CD4-positive, alpha-beta T cell treated with Interleukin-12 subunit alpha and Interleukin-12 subunit beta, for 1 hour (primary cell): ENCODE measurements at regions not wholly inside any gene's neighbourhood (a gene's known extent, or its start where the extent isn't known, plus 50 kb on each side); places are given as distances from the start of the nearest gene placed in this dataset.

Experiments used
- DNase-seq: peaks from one replicate; pipeline ENCODE4 v3.0.0-alpha.2; 2020

DNA sequence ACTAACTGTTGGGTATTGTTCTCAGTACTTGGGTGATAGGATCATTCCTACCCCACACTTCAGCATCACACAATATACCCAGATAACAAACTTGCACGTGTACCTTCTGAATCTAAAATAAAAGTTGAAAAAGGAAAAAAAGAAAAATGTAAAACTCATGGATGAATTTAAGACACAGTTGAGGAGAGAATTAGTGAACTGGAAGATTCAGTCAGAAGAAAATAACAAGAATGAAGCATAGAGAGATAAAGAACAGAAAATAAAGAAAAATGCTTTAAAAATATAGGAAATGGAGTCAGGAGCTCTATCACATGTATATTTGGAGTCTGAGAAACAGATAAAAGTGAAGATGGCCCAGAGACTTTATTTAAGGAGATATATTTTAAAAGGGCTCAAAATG lies 90.4 kb upstream of the SALL3 start:
- no peak for DNase-seq

DNA sequence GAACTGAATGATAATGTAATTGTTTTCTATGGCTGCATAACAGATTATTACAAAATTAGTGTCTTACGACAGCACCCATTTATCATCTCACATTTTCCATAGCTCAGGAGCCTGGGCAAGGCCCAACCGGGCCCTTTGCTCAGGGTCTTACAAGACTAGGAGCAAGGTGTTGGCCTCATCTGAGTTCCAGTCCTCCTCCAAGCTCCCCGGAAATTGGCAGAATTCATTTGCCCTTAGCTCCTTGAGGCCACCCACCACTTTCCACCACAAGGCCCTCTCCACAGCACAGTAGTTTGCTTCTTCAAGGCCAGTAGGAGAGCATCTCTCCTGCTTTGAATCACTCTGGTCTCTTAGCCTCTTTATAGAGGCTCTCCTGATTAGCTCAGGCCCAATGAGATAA lies 89.2 kb upstream of the SALL3 start:
- DNase-seq: no peak

DNA sequence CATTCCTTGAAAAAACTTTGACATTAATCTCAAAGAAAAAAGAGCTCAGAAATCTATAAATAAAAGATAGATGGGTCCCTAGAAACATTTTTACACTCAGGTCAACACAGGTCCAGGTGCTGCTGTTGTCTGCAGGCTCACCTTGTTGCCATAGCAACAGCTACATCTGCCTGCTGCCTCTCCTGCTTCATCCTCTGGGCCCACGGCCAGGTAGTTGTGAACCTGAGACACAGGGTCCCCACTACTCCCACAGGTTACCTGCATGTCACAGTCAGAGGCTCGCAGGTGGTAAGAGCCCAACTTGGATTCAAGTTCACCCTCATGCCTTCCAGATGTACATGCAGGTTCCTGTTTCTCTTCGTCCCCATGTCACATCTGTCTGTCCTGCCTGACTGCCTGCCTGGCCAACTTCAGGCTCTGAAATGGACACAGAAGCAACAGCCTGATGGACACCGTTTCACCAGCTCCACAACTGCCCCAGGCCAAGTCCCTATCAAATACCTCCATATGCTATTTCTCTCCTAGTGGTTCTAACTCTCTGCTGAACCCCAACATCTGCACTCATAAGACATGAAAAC lies 88.3 kb upstream of the SALL3 start:
- no peak for DNase-seq

DNA sequence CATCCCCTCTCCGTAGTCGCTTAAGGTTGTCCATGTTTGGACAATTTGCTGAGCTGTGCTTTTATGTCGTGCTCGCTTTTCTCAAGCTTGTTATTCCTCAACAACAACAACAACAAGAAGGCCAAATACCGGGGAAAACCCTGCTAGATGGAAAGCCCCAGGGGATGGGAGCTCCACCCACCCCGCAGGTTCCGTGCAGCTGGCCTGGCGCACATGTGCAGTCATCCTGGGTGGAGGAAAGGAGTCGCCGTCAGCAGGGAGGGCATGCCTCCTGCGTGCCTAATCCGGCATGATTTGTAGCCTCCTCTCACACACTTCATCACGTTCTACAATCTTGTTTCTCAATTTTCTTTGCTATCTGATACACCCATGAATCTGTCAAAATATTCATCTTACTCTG lies 87.4 kb upstream of the SALL3 start:
- no peak for DNase-seq

DNA sequence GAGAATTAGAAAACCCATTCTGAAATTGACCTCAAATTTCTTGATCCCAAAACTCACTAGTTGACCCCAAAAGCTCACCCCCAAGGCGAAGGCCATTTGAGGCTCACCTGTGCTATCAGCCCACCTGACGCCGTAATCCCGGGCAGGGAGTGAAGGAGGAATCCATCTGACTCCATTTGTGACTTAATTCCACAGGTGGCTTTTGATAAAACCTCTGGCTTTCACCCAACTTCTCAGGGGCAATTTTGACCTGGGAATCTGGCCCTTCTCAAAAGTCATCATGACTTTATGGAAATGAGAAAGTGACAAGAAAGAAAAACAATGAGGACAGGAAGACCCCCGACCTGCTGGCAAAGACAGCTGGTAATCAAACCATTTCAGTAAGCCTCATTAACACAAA lies 86.9 kb upstream of the SALL3 start:
- DNase-seq: no peak

DNA sequence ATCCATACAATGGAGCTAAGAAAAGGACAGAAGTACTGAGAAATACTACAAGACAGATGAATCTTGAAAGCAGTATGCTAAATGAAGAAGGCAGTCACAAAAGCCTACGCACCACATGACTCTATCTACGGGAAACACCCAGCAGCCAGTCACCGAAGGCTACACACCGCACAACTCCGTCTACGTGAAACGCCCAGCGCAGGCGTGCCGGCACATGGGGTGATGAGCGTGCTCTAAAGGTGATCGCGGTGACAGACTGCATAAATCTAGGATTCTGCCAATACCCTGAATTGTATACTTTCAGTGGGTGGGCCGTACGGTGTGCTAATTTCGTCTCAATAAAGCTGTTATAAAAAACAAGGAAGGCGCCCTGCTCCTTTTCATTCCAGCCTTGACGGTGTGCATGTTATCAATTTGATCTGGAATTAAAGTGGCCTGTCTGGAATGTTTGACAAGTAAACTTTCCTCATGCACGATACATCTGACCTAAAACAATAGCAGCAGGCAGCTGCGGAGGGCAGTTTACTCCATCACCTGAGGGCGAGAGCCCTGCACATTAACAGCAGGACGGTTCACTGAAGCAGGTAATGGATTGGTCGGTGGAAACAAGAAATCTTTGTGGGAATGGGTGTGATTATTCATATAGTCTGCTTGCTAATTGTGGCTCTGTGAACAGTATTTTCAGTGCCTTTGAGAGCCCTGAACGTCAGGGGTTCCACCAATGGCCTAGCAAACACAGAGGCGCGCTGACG lies 86.2 kb upstream of the SALL3 start:
- DNase-seq: no peak

DNA sequence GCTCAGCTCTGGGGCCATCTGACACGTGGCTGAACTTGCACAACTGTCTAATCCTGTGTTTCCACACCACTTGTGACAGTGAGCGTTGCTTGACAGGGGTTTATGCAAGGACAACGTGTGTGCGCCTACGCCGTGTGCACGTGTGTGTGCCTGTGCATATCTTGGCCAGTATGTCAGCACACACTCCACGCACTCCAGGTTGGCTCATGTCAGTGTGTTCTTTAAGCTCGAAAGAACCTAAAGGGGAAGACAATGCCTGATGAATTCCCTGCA lies 85.6 kb upstream of the SALL3 start:
- no peak for DNase-seq

DNA sequence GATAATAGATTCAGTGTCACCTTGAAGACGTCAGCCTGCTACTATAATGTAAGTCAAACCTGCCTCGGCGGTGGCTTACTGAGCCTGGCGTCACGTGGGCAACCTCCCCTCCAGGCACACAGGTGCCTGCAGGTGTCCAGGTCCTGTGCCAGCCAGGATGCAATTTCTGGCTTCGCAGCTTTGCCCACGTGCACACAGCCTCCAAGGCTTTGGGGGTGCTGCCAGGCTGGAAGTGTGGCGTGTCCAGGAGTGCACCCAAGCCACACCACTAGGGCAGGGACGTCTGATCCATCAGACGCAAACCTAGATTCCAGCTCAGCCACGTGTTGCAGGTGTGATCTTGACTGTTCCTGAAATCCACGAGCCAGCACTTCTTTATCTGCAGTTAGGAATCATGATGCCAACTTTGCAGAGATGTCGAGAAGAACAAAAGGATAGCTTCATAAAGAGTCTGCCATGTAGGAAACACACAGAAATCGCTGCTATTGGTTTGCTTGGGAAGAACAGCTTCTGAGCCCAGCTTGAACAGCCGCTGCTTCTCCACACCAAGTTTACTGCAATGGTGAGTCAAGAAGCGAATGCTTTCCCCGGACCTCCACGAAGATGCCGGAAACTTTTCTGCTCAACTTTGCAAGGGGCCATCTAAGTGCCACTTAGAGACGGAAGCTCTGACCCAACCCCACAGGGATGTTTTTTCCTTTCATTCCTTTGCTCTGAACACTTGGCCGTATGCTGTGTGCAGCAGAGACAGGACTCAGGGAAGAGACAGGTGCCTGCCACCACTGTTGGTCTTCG lies 84.2 kb upstream of the SALL3 start:
- no peak for DNase-seq

DNA sequence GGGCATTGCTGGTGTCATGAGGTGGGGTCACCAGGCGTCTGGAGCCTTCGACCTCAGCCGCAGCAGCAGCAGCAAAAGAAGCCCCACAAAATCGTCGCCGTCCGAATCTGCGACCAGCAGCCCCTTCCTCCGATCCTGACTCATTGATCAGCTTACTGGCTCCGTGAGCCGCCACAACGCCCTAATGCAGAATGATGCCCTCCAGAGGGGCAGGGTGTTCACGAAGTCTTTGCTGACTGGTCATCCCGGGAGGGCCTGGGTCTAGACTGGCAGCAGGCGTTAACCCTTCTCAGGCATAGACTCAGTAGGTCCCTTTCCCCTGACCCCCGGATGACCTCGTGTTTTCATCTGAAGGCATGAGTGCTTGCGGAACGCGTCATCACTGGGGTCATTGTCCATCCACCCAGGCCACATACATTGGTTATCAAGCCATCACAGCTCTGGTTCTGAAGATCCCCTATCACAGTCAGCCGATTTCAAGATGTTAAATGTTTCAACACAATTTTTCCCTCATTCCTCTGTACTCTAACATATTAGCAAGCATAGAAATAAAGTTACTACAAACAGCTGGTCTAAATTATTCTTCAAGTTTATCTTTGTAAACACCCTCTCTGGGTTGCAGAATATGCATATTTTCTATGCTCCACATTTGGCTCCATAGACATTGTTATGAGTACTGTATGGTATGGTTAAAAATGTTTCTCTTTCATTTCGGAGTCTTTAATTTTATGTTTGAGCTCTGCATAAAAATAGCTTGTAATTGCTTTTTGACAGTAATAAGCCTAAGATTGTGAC lies 83.3 kb upstream of the SALL3 start:
- DNase-seq: no peak

DNA sequence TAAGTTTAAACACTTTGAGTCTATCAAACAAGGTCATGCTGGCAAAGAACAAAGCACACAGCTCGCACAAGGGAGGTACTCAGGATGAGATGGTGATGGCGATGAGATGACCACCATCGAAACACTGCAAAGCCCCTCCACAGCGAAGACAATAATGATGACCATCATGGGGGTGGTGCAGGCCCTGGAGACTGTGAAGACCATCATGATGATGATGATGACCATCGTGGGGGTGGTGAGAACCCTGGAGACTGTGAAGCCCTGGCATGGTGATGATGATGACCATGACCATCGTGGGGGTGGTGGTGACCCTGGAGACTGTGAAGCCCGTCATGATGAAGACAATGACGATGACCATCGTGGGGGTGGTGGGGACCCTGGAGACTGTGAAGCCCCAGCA lies 81.6 kb upstream of the SALL3 start:
- DNase-seq: no peak

DNA sequence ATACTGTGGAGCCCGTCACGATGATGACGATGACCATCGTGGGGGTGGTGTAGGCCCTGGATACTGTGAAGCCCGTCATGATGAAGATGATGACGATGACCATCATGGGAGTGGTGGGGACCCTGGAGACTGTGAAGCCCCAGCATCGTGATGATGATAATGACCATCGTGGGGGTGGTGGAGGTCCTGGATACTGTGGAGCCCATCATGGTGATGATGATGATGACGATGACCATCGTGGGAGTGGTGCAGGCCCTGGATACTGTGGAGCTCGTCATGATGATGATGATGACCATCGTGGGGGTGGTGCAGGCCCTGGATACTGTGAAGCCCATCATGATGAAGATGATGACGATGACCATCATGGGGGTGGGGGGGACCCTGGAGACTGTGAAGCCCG lies 81.0 kb upstream of the SALL3 start:
- DNase-seq: no peak

DNA sequence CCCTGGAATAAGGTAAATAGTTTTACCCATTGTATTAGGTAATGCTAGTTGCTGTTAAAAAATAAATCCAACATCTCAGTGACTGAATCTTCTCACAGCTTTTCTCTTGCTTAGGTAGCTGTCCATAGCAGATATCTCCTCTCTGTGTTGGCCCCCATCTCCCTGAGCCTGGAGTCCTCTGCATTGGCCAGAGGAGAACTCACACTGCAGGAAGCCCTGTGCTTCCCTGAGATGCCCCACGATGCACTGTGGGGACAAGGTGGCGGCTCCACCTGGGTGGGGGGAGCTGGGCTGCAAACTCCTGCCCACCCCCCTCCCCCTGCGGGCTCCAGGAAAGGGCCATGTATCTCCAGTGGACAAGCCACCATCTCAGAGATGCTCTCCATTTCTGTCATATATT lies 80.4 kb upstream of the SALL3 start:
- no peak for DNase-seq

DNA sequence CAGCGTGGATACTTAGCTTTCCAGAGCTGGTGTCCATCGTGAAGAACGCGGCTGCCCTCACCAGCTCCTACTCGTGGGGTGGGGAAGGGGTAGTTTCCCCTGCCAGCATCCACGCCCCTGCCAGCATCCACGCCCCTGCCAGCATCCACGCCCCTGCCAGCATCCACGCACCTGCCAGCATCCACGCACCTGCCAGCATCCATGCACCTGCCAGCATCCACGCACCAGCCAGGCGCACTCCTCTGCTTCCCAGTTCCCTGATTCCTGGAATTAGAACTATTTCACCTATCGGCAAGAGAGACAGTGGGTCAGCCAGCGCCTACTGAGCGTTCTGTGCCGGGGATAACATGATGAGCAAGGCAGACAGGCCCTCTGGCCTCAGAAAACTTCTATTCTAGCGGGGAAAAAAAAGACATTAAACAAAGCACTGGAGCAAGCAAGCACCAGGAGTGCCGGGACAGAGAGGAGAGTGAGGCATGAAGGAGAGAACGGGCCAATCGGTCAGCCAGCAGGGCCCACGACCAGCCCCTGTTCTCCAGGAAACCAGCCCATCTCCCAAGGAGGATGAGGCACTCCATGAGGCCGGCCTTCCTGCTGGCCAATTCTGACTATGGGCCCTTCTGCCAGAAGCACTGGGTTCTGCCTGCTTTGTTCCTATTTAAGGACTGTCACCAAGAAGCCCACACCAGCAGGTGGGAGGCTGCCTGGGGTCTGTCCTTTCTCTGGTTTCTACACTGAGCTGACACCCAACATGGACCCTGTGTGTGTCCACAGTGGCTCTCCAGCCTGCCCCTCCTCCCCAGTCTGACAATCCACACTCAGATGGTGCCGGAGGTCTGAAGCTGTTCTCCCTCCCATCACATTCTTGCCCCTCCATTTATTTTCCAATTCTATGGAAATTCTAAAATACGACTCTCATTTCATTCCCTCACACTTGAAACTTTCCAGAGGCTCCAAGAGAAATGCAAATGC lies 78.4 kb upstream of the SALL3 start:
- no peak for DNase-seq

DNA sequence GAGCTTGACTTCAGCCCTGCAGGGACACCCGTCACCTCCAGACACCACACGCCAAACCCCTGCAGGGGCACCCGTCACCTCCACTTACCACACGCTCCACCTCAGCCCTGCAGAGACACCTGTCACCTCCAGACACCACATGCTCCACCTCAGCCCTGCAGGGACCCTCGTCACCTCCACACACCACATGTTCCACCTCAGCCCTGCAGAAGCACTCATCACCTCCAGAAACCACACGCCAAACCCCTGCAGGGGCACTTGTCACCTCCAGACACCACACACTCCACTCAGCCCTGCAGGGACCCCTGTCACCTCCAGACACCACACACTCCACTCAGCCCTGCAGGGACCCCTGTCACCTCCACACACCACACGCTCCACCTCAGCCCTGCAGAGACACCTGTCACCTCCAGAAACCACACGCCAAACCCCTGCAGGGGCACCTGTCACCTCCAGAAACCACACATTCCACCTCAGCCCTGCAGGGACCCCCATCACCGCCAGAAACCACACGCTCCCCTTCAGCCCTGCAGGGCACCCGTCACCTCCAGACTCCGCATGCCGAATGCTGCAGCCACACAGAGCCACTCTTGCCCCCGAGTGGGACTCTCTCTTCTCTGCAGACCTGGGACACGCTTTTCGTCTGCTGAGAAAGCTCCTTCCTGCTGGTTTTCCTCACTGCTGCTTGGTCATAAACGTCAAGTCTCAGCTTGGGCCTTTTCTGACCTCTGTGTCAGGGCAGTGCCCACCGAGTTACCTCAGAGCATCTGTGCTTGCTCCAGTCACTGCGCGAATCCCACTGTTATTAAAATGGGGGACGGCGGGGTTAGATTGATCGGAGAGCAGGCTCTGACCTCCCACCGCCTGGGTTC lies 77.5 kb upstream of the SALL3 start:
- DNase-seq: no peak

DNA sequence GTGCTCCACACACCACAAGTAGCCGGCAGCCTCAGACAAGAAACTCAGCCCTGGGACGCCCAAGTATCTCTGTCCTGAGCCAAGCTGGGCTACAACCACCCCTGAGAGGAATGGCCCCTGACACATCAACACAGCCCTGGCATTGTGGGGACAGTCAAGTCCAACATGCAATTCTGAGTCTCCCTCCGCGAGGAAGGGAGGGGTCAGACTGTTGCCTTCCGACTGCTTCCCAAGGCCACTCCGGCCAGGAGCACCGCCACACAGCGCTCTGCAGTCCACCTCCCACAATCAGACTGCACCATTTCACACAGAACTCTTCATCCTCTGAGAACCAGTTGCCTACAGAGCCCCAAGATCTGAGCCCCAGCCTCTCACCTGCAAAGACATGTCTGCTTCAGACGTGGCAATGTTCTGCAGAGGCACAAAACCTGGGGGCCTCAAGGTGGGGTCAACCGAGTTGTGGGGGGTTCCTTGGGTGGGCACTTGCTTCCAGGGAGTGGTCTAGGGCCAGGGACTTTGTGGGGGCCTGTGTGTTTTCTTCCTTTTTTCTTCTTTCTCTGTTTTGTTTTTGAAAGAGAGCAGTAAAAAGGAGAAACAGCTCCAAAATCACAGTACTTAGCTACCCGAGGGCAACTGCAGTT lies 76.7 kb upstream of the SALL3 start:
- DNase-seq: no peak

DNA sequence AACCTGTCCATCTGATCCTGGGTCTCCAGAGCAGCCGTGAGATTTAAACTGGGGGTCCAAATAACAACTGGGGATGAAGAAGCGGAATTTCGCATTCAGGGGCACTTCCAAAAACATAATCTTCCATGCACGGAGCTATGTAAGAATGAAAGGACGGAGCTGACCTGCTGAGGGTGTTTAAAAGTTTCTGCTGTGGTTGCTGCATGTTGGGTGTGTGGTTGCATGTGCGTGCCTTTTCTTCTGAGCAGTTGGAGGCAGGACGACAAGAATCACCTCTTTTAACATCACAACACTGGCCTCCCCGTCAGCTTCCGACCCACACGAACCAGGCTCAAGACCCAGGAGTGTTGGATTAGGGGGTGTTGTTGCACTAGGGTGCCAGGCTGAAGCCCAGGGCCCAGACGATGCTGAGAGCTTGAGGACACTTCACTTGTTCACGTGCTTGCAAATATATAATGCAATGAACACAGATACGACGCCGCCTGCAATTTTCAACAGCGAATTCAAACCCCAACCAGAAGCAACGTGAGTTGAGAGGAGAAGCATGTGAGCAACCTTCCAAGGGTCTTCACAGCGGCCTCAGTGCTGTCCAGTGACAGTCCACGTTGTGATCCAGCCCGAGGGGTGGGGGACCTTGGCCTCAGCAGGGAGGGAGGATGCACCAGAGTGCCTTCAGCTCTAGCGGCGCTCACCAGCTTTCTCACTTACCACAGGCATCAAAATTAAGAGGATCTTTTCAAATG lies 76.0 kb upstream of the SALL3 start:
- no peak for DNase-seq

DNA sequence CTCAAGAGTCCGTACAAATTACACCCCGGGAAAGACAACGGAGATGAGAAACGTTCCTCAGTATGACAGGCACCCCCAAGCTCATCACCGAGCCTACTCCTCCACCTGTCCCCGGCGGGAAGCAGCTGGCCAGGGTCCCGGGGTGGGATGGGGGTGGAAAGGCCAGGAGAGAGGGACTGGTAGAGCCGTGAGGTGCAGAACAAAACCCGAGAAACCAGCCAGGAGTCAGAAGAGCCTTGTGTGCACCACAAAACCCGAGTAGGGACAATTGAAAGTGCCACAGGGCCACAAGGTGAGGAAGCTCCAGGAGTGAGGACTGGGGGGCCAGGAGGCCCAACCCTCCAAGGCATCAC lies 75.5 kb upstream of the SALL3 start:
- DNase-seq: no peak

DNA sequence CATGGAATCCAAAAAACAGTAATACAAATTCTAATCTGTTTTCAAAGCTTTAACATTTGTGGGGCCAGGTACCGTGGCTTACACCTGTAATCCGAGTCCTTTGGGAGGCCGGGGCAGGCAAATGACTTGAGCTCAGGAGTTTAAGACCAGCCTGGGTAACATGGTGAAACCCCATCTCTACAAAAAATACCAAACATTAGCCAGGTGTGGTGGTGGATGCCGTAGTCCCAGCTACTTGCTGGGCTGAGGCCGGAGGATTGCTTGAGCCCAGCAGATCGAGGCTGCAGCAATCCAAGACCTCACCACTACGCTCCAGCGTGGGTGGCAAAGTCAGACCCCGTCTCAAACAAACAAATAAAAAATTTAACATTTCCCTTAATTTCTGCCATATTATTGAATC lies 74.3 kb upstream of the SALL3 start:
- DNase-seq: no peak

DNA sequence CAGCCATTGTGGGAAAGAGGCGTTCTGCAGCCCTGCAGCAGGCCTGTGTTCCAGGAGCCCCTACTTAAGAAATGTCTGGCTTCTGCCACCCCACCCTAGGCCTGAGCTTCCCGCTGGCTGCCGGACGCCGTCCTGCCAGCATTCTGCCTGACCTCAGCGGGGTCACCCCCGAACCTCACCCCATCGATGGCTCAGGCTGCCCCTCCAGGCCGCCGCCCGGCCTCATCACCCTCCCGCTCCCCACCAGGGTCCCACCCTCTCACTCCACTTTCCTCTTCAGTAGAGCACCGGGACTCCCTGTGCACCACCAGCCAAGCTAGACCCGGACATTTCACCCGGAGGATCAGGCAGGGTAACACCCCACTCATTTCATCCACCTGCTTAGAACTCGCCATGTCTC lies 73.6 kb upstream of the SALL3 start:
- DNase-seq: no peak
